ENCODE measurements at regions not wholly inside any gene's neighbourhood (a gene's known extent, or its start where the extent isn't known, plus 50 kb on each side); places are given as distances from the start of the nearest gene placed in this dataset.

DNA sequence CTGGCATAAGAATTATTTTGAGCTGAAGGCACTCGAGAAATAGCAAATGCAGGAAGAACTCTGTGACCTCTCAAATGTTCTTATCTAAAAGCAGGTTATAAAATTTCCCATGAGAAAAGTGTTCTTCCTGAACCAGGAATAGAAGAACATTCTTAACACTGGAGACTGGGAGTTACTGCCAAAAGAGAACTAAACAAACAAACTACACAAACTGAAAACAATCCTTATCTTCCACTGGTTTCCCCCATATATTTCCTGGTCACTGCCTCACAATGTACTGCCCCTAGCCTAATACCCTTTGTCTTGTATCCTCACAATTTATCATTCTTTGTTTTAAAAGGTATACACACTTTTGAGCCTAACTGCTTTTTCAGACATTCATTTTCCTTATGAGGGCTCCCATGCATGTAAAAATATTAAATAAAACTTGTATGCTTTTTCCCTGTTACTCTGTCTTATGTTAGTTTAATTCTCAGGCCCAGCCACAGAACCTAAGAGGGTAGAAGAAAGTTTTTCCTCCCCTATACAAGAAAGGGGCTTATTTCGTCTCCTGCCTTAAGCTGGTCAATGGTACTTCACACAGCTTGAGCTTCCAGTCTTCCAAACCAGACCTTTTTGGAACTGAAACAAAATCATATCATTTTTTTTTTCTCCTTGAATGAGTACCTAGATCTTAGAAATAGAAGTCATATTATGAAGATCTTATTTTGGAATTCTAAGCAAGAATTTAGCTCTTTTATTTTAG lies 110.6 kb downstream of the MSTN start:
- no peak for TF ChIP-seq POLR2AphosphoS5 (IDR thresholded peaks at IDR 0.05)
- TF ChIP-seq, protein P1, sequence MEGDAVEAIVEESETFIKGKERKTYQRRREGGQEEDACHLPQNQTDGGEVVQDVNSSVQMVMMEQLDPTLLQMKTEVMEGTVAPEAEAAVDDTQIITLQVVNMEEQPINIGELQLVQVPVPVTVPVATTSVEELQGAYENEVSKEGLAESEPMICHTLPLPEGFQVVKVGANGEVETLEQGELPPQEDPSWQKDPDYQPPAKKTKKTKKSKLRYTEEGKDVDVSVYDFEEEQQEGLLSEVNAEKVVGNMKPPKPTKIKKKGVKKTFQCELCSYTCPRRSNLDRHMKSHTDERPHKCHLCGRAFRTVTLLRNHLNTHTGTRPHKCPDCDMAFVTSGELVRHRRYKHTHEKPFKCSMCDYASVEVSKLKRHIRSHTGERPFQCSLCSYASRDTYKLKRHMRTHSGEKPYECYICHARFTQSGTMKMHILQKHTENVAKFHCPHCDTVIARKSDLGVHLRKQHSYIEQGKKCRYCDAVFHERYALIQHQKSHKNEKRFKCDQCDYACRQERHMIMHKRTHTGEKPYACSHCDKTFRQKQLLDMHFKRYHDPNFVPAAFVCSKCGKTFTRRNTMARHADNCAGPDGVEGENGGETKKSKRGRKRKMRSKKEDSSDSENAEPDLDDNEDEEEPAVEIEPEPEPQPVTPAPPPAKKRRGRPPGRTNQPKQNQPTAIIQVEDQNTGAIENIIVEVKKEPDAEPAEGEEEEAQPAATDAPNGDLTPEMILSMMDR (IDR thresholded peaks at IDR 0.05 in 8 of 11, conservative IDR thresholded peaks at IDR 0.05 in 3 of 11), result no peak
- no peak for TF ChIP-seq POLR2A (IDR thresholded peaks at IDR 0.05)
